ENCODE measurements at regions not wholly inside any gene's neighbourhood (a gene's known extent, or its start where the extent isn't known, plus 50 kb on each side); places are given as distances from the start of the nearest gene placed in this dataset.
"Not testable (repeated sequence)": the region's sequence is repeated elsewhere in the genome, so short reads cannot be mapped to it uniquely, and the experiment has no call there.

DNA sequence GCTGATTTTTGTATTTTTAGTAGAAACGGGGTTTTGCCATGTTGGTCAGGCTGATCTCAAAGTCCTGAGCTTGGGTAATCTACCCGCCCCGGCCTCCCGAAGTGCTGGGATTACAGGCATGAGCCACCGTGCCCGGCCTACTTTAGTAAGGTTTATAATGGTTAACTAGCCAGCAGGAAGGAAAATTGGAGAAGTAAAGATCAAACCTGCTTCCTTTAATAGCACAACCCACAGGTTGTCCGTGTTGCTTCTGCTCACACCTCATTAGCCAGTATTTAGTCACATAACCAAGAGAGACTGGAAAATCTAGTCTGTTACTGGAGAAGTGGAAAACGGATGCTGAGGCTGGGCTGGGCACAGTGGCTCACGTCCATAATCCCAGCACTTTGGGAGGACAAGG lies 51.9 kb upstream of the TBL1XR1 start:
- TF ChIP-seq ZNF274 (IDR thresholded peaks at IDR 0.05; ENCODE audit: low read depth, low read length), result no peak
- H3K4me3 ChIP-seq (ENCODE audit: low read length), result no peak overlapping the region

DNA sequence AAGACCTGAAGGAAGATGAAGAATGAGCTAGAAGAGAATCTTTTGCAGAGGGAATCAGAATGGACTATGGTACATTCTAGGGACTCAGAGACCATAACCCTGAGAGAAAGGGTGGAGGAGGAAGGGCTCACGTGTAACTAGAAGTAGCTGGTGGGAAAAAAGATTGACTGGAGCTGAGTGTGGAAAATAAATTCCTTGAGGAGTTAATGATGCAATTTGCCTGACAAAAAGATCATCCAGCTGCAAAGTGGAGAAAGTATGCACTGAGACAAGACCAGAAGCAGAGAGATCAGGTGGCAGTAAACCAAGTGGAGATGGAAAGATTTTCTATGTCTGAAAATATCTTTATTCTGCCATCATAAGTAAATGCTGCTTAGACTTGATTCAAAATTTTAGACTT lies 52.9 kb upstream of the TBL1XR1 start:
- H3K4me3 ChIP-seq (ENCODE audit: low read length), result no peak overlapping the region
- TF ChIP-seq ZNF274 (IDR thresholded peaks at IDR 0.05; ENCODE audit: low read depth, low read length), result no peak

DNA sequence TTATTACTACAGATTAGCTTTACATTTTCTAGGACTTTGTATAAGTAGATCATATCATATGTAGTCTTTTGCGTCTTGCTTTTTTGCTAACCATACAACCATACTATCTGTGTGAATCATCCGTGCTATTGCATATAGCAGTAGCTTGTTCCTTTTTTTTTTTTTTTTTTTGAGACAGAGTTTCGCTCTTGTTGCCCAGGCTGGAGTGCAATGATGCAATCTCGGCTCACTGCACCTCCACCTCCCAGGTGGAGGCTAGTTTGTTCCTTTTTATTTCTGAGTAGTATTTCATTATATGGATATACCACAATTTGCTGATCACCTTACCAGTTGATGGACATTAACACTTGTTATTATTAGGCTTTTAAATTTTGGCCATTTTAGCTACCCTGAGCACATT lies 54.5 kb upstream of the TBL1XR1 start:
- TF ChIP-seq ZNF274 (IDR thresholded peaks at IDR 0.05; ENCODE audit: low read depth, low read length), result no peak
- H3K4me3 ChIP-seq (ENCODE audit: low read length), result no peak overlapping the region

DNA sequence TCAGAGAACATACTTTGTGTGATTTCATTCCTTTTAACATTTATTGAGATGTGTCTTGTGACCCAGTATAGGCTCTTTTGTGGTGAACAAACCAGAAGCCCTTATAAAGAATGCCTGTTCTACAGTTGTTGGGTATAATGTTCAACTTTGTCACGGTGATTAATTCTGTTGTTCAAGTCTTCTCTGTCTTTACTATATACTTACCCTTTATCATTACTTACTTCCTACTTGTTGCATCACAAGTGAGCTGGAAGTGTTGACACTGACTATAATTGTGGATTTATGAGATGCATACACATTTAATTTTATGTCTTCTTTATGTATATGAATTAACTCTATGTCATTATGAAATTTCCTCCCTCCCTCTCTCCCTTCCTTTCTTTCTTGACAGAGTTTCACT lies 59.7 kb upstream of the TBL1XR1 start:
- no peak overlapping the region for H3K4me3 ChIP-seq (ENCODE audit: low read length)

DNA sequence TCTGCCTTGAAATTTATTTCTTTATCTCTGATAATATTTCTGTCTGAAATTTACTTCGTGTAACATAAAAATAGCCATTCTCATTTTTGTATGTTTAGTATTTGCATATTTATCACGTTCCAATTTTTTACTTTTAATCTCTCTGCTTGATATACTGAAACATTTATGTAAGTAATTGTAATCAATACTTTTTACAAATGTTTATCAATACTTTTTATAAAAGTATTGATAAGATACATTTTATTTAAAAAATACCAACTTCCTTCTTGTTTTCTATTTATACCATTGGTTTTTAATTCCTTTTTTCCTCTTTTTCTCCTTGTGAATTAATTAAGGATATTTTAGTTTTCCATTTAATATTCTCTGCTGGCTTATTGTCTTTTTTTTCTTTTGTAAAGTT lies 60.3 kb upstream of the TBL1XR1 start:
- TF ChIP-seq ZNF274 (IDR thresholded peaks at IDR 0.05; ENCODE audit: low read depth, low read length), result no peak
- no peak overlapping the region for H3K4me3 ChIP-seq (ENCODE audit: low read length)

More for the DNA sequence above, 59.7 kb upstream of the TBL1XR1 start:
- TF ChIP-seq ZNF274 (IDR thresholded peaks at IDR 0.05; ENCODE audit: low read depth, low read length), result no peak

DNA sequence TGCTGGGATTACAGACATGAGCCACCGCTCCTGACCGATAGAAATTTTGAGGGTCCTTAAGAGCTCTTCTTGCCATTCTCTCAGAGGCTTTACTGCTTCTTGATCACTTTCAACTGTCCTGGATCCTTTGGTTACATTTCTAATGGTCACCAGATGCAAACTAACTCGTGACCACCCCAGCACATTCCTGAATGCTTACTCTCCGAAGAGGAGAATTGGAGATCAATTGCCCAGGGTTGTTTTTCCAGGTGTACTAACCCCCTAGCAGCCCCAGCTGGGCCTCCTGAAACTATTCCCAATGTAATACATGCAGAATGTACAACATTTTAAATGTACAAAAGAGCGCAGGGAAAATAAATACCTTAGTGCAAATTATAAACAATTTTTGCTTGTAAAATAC lies 65.1 kb upstream of the TBL1XR1 start:
- no peak for TF ChIP-seq ZNF274 (IDR thresholded peaks at IDR 0.05; ENCODE audit: low read depth, low read length)
- H3K4me3 ChIP-seq (ENCODE audit: low read length), result no peak overlapping the region

DNA sequence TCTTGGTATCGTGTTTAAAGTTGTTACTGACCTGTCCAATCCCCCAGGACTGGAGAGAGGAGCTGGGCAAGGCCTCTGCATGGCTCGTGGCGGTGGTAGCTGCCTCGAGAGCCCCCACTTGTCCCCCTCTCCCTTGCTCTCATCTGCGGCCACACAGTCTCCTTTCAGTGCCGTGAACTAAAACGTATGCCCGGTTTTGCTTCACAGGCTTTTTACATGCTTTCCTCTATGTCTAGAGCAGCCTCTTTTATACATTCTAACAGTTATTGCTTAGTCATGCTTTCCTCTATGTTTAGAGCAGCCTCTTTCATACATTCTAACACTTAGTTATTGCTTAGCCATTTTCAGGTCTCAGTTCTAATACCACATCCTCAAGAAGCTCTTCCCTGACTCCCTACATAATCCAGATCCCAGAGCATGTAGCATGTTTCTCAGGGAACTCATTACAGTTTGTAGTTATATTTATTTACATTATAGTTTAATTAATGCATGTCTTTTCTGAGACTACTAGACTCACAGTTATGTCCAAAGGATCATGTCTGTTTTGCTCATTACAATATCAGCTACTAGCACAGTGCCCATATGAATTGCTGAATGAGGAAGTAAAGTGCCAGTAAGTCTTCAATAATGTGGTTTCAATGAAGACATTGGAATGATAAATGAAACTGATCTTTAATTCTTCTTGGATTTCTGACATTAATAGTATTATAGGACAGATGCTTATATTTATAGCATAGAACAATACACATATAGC lies 66.5 kb upstream of the TBL1XR1 start:
- H3K4me3 ChIP-seq (ENCODE audit: low read length), result no peak overlapping the region
- no peak for TF ChIP-seq ZNF274 (IDR thresholded peaks at IDR 0.05; ENCODE audit: low read depth, low read length)

DNA sequence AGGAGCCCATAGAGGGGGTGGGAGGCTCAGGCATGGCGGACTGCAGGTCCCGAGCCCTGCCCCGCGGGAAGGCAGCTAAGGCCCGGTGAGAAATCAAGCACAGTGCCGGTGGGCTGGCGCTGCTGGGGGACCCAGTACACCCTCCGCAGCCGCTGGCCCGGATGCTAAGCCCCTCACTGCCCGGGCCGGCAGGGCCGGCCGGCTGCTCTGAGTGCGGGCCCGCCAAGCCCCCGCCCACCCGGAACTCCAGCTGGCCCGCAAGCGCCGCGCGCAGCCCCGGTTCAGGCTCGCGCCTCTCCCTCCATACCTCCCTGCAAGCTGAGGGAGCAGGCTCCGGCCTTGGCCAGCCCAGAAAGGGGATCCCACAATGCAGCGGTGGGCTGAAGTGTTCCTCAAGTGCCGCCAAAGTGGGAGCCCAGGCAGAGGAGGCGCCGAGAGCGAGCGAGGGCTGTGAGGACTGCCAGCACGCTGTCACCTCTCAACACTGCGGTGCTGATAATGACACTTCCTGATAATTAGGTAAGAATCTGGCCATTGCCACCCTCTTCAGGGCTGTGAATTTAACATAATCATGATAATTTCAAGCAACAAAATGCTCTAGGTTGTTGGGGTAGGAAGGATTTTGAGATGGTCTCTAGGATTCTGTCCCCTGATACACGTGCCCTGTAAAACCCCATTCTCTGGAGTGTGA lies 74.7 kb upstream of the TBL1XR1 start:
- not testable (repeated sequence) for H3K4me3 ChIP-seq (ENCODE audit: low read length)

DNA sequence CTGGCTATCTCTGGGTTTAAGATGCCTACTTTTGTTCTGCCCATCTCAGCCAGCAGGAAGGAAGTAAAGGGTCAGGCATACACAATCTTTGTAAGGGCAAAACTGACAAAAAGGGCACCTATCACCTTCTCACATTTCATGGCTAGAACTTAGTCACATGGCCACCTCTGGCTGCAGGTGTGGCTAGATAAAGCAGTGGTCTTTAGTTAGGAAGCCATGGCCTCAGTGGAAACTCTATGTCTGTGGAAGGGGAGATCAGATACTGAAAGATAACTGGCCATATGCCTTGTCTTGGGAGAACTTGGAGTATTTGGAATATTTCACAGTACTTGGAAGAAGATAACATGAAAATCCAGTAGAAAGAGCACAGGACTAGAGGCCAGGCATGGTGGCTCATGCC lies 80.7 kb upstream of the TBL1XR1 start:
- no peak for TF ChIP-seq ZNF274 (IDR thresholded peaks at IDR 0.05; ENCODE audit: low read depth, low read length)
- H3K4me3 ChIP-seq (ENCODE audit: low read length), result no peak overlapping the region

DNA sequence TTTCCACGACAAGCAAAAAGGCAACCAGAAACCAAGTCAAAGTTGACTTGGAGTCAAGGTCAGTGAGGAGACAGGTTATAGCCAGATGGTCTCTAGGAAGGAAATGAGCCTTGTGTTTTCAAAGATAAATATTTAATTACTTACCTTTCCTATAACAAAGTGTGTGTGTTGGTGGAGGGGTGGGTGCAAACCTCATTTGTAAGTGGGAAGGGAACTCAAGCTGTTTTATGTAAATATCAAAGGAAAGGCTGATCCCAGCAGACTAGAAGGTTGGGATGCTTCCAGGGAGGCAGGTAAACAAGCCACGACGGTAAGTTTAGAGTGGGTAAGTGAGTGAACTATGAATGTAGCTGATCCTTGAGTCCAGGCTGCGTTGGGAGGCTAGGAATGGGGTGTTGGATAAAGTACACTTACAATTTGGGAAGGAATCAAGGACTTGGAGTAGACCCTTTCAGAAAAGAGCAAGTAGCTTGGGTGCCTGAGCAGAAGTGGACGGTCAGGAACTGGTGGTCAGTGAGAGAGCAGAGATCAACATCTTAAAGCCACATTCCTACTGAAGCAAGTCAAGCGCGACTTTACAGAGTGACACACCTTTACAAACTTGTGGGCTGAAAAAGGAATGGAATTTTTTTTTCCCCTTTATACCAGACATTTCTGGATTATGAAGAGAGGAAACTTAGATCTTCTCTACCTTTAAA lies 82.0 kb upstream of the TBL1XR1 start:
- no peak overlapping the region for H3K4me3 ChIP-seq (ENCODE audit: low read length)
- TF ChIP-seq ZNF274 (IDR thresholded peaks at IDR 0.05; ENCODE audit: low read depth, low read length), result no peak

DNA sequence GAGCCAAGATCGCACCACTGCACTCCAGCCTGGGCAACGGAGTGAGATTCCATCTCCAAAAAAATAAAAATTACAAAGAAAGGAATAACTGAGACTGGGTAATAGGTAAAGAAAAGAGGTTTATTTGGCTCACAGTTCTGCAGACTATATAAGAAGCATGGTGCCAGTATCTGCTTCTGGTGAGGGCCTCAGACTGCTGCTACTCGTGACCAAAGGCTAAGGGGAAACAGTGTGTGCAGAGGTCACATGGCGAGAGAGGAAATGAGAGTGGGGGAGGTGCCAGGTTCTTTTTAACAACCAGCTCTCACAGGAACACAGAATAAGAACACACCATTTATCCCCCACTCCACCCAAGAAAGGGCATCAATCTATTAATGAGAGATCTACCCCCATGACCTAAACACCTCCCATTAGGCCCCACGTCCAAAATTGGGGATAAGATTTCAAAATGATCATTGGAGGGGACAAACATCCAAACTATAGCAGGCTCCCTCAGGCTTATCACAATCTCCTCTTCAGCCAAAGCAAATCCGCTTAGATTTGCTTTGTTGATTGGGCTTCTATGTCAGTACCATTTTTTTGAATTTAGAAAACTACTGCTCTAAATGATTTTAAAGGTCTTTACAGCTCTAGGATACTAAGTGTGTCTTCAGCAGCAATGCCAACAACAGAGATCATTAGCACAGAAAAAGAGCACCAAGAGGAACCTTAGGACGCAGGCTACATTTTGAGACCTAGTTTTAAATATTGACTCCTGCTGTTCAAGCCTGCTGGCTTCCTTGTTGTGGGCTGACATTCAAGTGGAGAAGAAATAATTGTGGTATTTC lies 84.2 kb upstream of the TBL1XR1 start:
- H3K4me3 ChIP-seq (ENCODE audit: low read length), result no peak overlapping the region
- no peak for TF ChIP-seq ZNF274 (IDR thresholded peaks at IDR 0.05; ENCODE audit: low read depth, low read length)

DNA sequence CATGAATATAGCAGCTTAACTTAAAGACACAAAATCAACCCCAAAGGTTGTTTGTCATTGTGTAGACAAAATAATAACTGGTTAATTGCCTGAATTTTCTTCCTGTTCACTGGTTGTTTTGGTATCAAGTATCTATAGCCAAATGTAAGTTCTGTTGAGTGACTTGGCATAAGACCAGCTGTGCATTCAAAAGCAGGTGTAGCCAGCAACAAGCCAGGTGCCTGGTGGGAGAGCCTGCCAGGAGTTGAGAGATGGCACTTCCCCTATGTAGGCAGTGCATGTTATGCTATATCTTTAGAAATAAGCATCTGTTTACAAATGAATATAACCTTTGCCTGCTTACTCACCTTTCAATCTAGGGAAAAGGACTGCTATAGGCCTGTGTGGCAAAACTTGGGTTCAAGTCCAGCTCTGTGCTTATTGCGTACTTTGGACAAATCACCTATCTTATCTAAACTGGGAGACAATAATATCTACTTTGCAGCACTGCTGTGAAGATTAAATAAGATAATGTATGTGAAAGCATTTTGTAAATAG lies 84.9 kb upstream of the TBL1XR1 start:
- no peak for TF ChIP-seq ZNF274 (IDR thresholded peaks at IDR 0.05; ENCODE audit: low read depth, low read length)
- H3K4me3 ChIP-seq (ENCODE audit: low read length), result no peak overlapping the region

DNA sequence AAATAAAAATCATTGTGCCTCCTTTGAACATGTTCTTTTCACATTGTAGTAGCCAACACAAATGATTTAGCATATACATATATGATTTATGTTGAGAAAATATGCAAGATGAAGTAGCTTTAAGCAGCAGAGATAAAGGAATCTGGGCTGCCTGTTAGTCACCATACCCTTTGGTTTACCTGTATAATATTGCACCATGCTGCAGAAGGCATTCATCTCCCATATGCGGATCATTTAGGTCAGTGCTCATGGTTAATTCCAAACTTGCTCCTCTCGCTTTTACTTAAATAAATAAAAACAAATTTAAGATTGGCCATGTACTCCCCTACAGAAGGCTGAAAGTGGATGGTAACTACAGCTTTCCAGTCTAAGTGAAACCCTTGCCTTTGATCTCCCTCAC lies 86.7 kb upstream of the TBL1XR1 start:
- no peak overlapping the region for H3K4me3 ChIP-seq (ENCODE audit: low read length)
- TF ChIP-seq ZNF274 (IDR thresholded peaks at IDR 0.05; ENCODE audit: low read depth, low read length), result no peak

DNA sequence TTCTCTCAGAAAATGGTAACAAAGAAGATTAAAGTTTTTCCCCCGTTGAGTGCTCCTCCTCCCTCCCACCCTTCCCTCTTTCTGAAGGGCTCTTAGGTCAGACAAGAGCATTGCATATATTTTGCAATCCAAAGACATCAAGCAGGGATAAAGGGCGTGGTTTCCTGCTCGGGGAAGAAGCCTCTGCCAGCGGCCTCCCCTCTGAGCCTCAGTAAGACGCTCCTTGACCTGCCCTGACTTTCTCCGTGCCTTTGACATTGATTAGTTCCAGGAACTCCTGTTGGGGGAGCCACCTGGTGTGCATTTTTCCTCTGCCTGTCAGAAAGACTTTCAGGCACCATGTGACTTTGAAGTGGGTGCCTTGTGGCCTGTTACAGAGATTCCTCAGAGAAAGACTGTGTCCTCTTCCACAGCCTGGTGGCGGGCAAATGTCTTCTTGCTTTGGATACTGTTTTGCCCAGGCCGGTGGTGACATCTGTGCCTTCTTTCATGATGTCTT lies 87.2 kb upstream of the TBL1XR1 start:
- no peak overlapping the region for H3K4me3 ChIP-seq (ENCODE audit: low read length)
- TF ChIP-seq ZNF274 (IDR thresholded peaks at IDR 0.05; ENCODE audit: low read depth, low read length), result no peak

Measured in GM08714 (cell line).